D341Med (cell line): ENCODE measurements at regions not wholly inside any gene's neighbourhood (a gene's known extent, or its start where the extent isn't known, plus 50 kb on each side); places are given as distances from the start of the nearest gene placed in this dataset.
A peak's percentile ranks its signal among the peaks of the same experiment; 100 is the strongest.

ENCODE experiments used
- DNase-seq: peaks from one replicate; pipeline ENCODE4 v3.0.0; 2012; ENCODE audit warnings: low spot score

- DNase-seq = no peak
These were observed 1050.5 kb downstream of the TTLL7 start for GRCh38 chr1:82948386-82948785.

DNA sequence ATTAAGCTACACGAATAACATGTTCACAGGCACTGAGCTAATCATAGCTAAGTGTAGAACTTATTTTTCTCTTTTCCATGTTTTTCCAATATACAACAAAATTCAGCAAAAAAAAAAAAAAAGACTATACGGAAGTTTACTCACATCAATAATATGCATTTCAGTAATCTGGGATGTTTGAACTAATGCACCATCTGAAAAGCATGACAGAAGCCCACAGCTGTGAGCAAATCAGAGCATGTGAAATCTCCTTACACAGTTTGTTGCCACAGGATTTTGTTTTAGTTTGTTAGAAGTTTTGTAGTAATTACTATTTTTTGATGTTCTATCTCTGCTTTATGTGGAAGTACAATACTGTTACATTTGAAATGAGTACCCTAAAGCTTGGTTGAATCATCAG, 1051.7 kb downstream of the TTLL7 start:
- DNase-seq = no peak

DNA sequence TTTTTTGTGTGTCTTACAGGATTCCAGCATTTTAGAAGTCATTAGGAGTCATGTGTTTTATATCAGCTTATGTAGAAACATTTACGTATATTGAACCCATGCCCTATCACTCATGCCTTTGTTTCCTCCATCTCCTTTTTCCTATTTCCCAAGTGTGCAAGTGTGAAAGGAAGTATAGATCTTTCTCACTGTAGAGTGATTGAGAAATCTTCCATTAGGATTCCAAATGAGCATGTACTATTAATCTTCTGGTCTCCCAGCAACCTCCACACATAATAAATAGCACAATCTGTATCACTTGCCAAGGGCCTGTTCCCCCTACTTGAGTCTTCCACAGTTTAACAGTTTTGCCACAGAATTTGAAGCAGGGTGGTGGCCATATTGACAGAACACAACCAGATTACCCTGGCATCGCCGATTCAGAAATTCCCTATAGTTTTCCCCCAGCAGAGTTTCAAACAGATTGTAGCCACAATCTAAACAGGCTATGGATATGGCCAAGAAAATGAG, 1052.8 kb downstream of the TTLL7 start:
- DNase-seq = no peak

DNA sequence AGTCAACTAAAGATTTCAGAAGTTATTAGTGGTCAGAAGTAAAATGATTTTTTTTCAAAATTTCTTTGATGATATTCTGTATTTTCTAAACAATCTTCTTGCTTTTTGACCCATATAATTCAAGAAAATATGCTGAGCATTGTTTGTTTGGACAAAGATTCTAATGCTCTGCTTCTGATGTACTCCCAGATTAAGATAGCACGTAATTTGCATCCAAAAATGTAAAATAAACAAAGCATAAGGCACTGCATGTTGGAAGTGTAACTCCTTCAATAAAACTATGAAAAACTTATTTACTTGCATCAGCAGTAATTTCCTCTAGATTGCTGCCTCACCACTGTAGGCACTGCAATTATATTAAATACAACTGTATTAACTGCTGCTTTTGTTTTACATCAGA, 1054.1 kb downstream of the TTLL7 start:
- no peak for DNase-seq

DNA sequence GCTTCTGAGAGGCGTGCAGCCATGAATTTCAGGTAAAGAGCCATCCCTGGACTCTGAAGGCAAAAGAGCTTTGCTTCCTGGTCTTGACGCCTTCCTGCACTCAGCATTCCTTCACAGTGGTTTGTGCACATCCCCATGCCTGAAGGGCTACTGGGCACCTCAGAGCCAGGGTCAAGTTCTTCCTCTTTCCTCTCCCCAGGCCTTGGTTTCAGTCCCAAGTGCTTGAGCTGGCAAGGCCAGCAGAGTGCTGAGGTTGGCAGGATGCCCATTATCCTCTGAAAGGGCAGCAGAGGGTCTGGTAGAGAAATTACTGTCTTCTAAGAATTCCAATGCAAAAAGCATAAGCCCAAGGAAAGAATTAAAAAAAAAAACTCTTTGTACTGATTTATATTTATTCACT, 1064.9 kb downstream of the TTLL7 start:
- no peak for DNase-seq

- no peak for DNase-seq
These were observed 1066.2 kb downstream of the TTLL7 start for GRCh38 chr1:82932727-82933126.

DNA sequence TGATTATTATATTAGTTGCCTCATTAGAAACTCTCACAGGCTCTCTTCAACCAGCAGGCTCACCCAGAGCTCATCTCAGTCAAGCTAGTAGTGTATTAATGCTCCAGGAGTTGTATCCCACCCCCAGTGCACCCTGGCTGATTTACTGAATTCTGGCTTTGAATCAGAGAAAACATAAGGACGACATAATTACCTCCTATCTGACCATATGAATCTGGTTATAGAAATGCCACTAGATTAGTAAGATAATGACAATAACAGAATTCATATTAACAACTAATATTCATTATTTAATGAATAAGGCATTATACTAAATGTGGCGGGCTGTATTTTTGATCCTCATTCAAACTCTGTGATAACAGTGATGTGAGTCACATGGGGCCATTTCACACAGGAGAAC, 1066.7 kb downstream of the TTLL7 start:
- DNase-seq = no peak

DNA sequence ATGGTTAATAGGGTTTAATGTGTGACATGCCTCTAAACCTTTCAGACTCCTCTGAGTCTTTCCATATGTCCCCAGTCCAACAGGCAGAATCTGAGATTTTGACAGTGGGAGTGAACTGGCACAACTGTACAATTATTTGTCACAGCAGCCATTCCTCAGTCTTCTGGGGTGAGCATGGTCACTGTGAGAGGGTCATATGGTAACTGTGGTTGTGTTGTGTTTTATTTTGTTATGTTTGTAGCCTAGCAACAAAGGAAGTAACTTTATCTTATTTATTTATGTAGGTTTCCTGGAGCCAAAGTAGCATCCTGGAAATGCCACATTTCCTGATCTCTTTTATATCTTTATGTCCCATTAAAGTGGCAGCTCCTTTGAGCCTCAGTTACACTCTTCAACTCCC, 1067.9 kb downstream of the TTLL7 start:
- no peak for DNase-seq

DNA sequence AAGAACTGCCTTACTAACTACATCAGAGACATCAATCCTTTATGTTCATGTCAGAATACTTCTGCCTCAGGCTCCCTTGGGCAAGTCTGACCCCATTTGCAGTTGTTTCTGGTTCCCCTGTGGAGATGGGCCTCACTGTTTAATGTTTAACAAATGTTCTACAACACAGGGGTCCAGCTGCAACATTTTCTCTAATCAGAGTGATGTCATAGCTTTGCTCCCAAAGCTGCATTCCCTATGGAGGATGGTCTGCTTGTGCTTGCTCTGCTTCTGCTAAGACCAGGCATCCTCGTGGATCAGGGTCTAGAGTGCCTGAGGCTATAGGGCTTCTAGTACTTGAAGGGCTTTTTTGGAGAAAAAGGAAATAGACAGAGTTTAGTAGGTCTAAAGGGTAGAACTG, 1071.2 kb downstream of the TTLL7 start:
- DNase-seq = no peak

DNA sequence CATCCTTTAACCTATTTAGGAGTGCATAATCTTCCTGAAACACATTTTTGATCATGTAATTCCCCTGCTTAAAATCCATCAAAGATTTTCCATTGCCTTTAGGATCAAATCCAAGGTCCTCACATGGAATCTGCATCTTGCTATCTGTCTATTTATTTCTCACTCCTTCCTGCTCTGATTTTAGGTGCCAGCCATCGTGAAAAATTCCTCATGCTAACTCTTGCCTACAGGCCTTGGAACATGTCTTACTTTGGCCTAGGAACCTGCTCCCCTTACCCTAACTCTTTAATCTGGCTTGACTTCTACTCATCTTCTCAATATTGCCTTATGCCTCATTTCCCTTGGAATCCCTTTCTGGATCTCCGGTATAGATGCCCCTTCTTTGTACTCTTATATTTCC, 1074.3 kb downstream of the TTLL7 start:
- no peak for DNase-seq

DNA sequence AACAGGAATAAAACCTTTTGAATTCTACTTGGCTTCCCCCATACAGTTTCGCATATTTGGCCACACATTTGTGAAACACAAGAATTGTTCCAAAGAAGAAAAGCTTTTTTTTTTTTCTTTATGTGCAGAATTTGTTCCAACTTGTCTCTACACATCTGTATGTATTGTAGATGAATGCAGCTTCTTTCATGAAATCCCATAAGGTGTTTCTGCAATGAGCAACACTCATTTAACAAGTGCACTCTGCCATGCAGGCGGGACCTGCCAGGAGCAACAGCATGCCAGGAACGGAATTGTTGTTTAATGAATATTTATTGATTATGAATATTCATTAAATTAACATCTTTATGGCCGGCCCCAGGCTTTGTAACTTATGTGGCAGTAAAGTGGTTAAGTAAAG, 1075.0 kb downstream of the TTLL7 start:
- DNase-seq = no peak

GRCh38 chr1:82921759-82922158, 1077.2 kb downstream of the TTLL7 start:
- no peak for DNase-seq

DNA sequence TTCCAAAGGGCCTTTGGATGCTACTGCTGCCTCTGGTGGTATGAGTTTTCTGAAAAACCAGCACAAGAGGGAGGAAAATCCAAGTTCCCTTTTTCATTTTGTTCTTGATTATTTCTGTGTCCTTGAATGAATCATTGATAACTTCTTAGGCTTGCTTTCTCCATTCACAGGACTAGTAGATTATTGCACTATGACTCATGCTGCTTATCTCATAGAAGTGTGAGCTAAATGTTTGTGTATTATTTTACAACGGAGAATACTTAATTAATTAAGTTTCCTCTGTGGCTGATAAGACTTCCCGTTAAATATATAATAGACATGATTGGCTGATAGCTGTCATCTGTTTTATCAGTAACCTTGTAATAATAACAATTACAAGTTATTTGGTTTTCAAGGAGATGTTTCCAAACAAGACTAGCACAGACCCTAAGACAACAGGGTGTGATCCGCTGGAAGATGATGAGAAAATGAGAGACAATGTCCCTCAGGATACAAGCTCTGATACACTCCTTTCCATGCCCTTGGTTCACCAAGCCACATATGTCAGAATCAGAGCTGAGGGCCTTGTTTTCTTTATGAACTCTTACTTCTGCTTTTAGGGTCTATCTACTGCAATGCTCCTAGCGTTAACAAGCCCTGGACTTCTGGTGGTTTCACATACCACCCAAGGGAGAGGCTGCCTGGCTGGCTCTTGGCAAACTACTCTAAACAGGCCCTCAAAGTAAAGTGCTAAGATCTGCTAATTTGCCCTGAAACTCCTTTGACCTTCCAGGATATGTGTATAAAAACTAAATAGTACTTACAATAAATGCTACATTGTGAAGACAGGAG, 1078.3 kb downstream of the TTLL7 start:
- DNase-seq = no peak

DNA sequence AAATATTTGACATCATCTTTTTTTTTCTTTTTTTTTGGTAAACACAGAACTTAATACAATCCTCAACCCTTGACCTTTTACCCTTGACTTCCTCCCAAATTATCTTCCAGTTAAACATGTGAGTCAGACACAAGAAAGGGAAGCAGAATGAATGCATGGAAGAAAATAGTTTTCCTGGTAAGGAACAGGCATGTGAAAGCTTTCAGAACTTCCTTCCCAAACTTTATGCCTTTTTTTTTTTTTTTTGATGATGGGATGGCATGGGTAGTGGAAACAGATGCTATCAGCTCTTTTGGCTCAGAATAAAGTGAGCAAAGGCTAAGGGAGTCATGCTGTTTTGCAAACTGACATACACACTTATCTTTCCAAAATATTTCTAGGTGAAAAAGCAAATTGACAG, 1079.1 kb downstream of the TTLL7 start:
- no peak for DNase-seq

DNA sequence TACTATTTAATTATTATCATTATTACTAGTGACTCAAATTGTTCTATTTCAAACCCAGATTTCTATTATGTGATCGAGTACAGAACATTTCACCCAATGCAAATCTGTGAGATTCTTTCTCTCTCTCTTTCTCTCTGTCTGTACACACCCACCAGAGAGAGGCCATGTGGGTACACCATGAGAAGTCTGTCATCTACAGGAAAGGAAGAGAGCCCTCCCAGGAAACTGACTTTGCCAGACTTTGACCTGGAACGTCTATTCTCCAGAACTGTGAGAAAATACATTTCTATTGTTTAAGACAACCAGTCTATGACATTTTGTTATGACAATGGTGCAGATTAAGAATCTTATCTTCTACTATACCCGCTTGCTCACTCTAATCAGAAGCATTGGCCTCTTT, 1091.6 kb downstream of the TTLL7 start:
- no peak for DNase-seq

GRCh38 chr1:82903626-82904025, 1095.3 kb downstream of the TTLL7 start:
- DNase-seq = no peak

DNA sequence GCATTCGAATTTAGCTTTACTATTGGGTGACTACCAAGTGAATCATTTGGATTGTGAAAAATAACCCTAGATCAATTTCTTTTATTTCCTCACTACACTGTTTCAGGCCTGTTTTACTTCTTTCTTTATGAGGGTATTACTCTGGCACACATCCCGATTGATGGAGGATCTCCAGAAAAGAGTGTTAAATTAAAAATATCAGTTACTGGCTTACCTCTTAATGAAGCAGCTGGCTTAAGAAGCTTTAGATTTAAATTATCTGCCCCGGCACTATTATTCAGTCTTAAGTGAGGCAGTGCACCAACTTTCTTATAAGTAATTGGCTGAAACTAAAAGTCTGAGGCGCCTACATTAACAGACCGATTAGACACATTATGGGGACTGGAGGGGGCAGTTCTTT, 1097.4 kb downstream of the TTLL7 start:
- peak; percentile 28 for DNase-seq

GRCh38 chr1:82901118-82901517, 1097.8 kb downstream of the TTLL7 start:
- DNase-seq = no peak

- no peak for DNase-seq
These were observed 1098.3 kb downstream of the ADGRL2 start for GRCh38 chr1:82899017-82899416.

DNA sequence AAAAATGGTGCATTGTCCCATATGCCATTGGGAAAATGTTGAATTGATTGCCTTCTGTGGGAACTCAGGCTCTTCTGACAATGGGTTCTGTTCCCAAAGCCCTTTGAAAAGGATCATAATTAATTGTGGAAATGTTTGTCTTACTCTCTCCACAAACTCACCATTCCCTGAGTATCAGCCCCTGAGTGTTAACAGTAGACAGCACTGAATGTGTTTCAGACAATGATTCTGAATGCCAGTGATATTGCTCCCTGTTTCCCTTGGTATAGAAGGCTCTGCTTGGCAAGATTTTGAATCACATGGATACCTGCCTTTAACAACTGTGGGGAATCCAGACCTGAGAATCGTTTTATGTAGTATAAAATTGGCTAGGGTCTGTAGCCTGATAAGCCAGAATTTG, 1096.8 kb downstream of the ADGRL2 start:
- no peak for DNase-seq

DNA sequence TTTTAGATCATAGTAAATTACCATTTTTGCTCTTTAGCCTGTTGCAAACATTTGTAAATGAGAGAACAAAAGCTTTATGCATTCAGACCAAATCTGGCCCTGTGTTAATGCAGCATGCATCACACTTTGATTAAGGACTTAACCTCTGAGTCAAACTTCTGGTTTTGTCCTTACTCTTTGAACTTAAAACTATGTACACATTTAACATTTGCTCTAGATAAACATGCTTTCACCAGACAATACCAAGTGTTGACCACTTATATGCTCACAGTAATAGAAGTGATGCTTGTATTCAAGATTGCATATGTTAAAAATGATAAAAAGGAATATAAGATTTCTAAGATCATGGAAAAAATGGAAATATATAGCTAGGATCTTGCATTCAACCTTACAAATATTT, 1095.3 kb downstream of the ADGRL2 start:
- DNase-seq = no peak

DNA sequence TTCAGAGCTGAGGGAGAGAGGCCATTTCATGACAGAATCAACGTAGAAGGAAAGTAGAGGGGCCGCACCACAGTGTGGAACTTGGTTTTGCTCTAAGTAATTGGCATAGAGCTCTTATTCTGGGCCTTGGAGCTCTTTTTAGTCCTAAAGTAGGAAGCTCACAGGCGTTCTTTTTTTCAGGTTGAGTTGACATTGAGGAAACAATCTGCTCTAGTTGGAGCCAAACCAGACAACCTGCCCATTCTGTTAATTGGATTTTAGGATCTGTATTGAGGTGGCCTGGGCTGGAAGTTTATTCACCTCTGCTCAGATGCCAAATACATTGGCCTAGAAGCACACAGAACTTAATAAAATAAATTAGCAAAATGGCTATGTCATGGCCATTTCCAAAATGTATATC, 1093.9 kb downstream of the ADGRL2 start:
- DNase-seq = no peak

DNA sequence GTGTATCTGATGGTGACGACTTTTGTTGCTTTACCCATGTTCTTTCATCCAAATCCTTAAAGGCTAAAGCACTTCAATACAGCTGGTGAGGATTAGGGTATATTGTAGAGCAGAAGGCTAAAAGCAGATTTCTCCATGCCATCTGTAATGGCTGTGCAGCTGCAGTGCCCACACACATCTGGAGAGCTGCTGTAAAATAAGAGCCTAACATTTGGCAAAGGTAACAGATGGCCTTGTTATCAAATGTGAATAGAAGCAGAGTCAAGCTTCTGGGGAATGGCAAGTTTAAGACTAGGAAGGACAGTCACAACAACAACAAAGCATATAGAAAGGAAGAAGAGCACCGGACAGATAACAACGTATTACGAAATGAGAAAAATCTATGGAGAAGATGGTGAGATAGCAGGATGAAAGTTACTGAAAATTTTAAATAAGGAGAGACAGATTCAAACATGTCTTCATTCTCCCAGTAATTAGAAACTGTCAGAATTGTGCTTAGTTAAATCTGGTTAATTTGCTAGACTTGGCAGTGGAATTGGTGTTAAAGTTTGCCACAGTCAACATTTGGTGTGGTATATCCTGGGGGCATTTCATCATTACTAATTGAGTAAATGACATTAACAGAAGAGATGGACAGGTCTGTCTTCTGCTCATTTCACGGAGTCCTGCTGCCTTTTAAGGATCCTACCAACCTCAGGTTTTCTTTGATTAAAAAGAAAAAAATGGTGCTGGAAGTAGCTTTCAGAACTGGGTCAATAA, 1093.2 kb downstream of the ADGRL2 start:
- peak; percentile 11 for DNase-seq
